ENCODE measurements at regions not wholly inside any gene's neighbourhood (a gene's known extent, or its start where the extent isn't known, plus 50 kb on each side); places are given as distances from the start of the nearest gene placed in this dataset.

GRCh38 chr4:181966104-181966551, 277.1 kb upstream of the TENM3 start:
- FAIRE-seq (no peak), DNase-seq (ENCODE audit: extremely low spot score, insufficient read length, low read depth) (no peak)

DNA sequence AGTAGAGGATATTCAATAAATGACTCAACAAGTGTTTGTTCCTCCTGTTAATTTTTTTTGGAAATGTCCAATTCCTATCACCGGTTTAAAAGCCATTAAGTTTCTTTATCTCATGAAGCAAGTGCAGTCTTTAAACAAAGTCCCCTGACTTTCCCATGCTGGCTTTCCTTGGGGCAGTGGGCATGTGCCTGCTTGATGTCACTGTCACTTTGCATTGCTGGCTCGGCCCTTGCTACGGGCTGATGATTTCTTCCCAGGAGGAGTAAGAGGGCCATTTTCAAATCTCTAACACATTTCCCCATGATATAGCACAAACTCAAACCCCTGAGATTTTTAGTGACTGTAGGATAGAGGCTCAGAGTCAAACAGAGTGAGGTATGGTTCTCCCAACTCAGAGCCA, 275.8 kb upstream of the TENM3 start:
- DNase-seq (ENCODE audit: extremely low spot score, insufficient read length, low read depth) (no peak), FAIRE-seq (no peak)

DNA sequence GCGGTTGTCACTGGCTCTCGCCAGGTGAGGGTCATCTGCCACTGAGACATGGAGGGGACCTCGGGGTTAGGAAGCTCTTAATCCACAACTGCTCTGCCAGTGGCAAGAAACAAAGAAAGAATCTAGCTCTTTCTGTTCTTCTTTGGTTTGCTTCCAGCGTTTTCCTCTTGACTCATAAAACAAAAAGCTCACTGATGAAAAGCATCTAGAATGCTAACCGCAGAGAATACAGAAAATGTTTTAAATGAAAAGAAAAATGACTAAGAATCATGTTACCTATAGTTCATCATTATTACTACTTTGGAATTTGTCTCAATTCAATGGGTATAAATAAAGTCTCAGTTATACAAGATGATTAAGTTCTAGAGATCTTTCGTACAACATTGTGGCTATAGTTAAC, 274.8 kb upstream of the TENM3 start:
- FAIRE-seq (no peak), DNase-seq (ENCODE audit: extremely low spot score, insufficient read length, low read depth) (no peak)

- DNase-seq (ENCODE audit: extremely low spot score, insufficient read length, low read depth) (no peak), FAIRE-seq (no peak)
Observed at GRCh38 chr4:181969151-181969550, 274.1 kb upstream of the TENM3 start.

DNA sequence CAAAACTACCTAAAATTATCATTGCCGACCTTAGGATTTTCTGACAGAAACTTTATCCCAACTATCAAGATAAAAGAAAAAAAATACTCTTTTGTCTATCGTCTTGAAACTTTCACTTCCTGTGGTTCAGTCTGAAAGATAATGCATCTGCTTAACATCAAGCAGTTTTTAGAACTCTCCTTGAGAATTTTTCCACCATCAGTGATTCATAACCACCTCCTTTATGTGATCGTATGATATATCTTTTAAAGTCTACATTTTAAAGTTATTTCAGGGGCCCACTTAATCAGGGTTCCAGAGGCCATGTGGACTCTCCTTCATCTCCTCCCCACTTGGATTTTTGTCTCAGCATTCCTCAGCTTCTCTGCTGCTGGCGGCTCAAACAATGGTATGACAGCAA, 272.8 kb upstream of the TENM3 start:
- FAIRE-seq, result no peak
- DNase-seq (ENCODE audit: extremely low spot score, insufficient read length, low read depth), result no peak

DNA sequence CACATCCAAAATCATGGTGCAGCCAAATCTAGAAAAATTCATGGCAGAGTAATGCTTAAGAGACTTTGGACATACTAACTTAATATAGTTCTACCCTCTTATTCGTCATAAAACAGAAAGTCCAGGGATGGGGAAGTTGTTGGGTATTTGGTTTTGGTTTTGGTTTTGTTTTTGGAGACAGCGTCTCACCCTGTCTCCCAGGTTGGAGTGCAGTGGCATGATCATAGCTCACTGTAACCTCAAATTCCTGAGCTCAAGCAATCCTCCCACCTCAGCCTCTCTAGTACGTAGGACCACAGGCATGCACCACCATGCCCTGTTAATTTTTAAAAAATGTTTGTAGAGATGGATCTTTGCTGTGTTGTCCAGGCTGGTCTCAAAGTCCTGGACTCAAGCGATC, 271.8 kb upstream of the TENM3 start:
- no peak for FAIRE-seq
- DNase-seq (ENCODE audit: extremely low spot score, insufficient read length, low read depth), result no peak

DNA sequence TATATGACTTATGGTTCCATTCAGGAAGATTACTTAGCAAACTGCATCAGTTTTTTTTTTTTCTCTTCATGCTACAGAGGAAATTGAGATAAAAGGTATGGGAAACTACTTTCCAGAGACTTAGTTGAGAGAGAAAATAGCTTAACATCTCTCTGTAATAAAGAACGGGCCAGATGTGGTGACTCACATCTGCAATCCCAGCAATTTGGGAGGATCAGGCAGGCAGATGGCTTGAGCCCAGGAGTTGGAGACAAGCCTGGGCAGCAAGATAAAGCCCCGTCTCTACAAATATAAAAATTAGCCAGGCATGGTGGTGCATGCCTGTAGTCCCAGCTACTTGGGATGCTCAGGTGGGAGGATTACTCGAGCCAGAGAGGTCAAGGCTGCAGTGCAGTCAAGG, 271.2 kb upstream of the TENM3 start:
- DNase-seq (ENCODE audit: extremely low spot score, insufficient read length, low read depth) (no peak), FAIRE-seq (no peak)

- DNase-seq (ENCODE audit: extremely low spot score, insufficient read length, low read depth) (no peak), FAIRE-seq (no peak)
Observed at GRCh38 chr4:181976764-181977163, 266.4 kb upstream of the TENM3 start.

DNA sequence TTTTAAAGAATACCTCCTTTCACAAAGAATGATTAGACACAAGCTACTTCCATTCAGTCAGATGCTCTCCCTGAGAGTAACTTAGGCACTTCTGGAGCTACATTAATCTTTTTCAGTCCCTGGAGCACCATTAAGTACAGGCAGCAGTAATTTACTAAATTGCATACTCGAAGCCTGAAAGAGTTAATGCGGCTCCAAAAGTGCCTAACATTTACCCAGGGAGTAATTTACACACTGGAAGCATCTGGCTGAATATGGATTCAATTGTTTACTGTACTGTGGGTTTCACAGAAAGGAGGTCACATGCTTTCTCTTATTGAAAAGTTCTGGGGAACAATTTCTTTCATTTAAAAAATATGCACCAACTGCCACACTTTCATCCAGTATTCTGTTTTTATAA, 260.8 kb upstream of the TENM3 start:
- no peak for DNase-seq (ENCODE audit: extremely low spot score, insufficient read length, low read depth)
- FAIRE-seq, result no peak

DNA sequence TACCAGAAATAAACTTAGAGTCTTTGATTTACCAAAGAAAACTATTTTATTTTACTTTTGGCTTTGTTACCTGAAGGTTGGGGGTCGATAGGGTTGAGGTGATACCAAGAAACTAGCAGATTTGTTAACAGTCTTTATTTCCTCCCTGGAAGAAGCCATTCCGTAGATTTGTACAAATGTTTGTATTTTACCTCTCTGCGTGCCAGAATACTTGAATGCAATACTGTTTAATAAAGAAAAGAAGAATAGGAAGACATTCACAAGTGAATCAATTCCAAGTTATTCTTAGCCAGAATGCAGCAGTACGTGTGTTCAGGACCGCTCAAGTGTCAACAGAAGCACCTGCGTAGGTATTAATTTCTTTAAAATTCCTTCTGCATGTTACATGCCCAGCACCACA, 260.3 kb upstream of the TENM3 start:
- DNase-seq (ENCODE audit: extremely low spot score, insufficient read length, low read depth) (no peak), FAIRE-seq (no peak)

- DNase-seq (ENCODE audit: extremely low spot score, insufficient read length, low read depth) (no peak), FAIRE-seq (no peak)
Observed at GRCh38 chr4:181987392-181987791, 255.8 kb upstream of the TENM3 start.

DNA sequence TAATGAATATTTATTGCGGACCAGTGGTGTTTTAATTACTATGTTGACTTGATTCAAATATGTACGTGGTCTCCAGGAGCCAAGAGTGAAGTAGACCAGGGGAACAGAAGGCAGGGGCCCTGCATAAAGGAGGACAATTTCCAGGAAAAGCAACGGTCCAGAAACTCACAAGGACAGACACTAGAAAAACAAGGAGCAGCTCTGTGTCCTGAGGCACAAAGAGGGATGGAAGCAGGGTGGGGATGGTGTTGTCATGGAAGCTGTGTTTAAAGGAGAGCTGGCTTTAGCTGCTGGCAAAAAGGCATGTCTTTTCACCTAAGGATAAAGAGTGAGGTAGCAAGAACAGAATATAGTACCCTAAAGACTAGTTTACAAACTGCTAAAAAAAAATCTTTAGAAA, 254.1 kb upstream of the TENM3 start:
- DNase-seq (ENCODE audit: extremely low spot score, insufficient read length, low read depth) (no peak), FAIRE-seq (no peak)

DNA sequence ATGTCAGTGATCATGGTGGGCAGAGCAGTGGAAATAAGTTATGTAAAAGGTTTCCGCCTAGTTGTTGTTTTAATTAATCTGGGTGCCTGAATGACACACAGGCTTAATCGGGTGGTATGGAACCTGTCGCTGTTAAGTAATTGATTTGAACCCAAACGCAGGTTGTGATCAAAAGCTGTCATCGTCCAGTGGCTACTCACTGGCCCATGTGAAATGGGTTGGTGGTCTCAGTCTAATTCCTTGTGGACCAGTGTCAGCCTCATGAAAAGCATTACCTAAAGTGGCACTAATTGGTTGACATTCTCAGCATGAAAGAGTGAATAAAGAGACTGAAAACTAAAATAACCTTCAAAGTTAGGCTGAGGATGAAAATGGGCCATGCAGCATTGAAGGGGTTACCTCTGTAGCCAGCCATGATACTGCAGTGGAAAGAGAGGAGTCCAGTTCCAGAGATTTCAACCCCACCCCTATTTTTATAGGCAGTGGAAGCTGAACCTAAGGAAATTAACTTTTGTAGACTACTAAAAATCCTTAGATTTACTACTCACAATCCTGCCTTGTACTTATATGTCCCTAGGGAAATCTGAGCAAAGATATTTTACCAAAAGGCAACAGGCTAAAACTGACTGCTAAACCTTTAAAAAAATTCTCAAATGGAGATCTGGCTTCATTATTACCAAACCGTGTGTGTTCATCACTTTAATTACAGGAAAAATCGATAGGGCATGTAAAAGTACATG, 251.7 kb upstream of the TENM3 start:
- DNase-seq (ENCODE audit: extremely low spot score, insufficient read length, low read depth) (no peak), FAIRE-seq (no peak)

GRCh38 chr4:181998398-181999295, 244.6 kb upstream of the TENM3 start:
- no peak for FAIRE-seq
- DNase-seq (ENCODE audit: extremely low spot score, insufficient read length, low read depth), result no peak

DNA sequence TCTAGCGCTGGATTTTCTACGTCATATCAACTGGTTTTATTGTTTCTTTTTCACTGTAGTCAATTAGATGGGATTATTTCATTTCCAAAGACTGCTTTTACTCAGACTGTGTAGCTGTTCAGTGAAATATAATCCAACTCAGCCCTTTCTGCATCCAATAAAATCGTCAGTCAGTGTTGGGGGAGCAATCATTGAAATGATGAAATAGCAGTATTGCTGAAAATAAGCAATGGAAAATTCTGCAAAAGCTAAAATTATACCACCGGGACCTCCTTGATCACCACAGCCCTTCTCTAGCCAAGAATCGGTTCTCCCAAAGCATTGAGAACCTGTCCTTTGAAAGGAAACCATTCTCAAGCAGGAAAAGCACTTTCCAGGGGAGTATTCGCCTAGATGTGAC, 243.1 kb upstream of the TENM3 start:
- no peak for DNase-seq (ENCODE audit: extremely low spot score, insufficient read length, low read depth)
- no peak for FAIRE-seq

DNA sequence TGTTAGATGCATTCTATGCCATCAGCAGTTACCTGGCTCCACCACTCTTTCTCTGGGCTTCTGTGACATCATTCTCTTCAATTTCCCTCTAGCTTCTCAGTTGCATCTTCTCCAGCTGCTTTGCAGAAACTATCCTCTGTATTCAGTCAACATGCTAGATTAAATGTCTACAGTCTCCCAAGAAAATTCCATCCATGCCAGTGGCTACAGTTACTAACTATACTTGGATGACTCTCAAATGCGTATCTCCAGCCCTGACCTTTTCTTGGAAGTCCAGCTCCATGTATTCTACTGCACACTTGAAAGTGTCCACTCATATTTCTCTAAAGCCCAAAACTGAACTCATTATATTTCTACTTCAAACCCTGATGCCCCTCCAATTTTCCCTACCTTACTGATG, 232.3 kb upstream of the TENM3 start:
- no peak for FAIRE-seq

GRCh38 chr4:182014164-182014563, 229.0 kb upstream of the TENM3 start:
- DNase-seq (ENCODE audit: extremely low spot score, insufficient read length, low read depth) (no peak), FAIRE-seq (no peak)

More for the DNA sequence above, 232.3 kb upstream of the TENM3 start:
- DNase-seq (ENCODE audit: extremely low spot score, insufficient read length, low read depth), result no peak

GRCh38 chr4:182015014-182015413, 228.2 kb upstream of the TENM3 start:
- DNase-seq (ENCODE audit: extremely low spot score, insufficient read length, low read depth), result no peak
- no peak for FAIRE-seq

- DNase-seq (ENCODE audit: extremely low spot score, insufficient read length, low read depth) (no peak), FAIRE-seq (peak; percentile 63)
Observed at GRCh38 chr4:182015893-182016292, 227.3 kb upstream of the TENM3 start.

GRCh38 chr4:182017038-182017437, 226.2 kb upstream of the TENM3 start:
- no peak for FAIRE-seq
- no peak for DNase-seq (ENCODE audit: extremely low spot score, insufficient read length, low read depth)

- FAIRE-seq (no peak), DNase-seq (ENCODE audit: extremely low spot score, insufficient read length, low read depth) (no peak)
Observed at GRCh38 chr4:182018691-182019090, 224.5 kb upstream of the TENM3 start.
